VCaP (cell line): ENCODE measurements at regions not wholly inside any gene's neighbourhood (a gene's known extent, or its start where the extent isn't known, plus 50 kb on each side); places are given as distances from the start of the nearest gene placed in this dataset.

Source experiments
- H3K27ac ChIP-seq: fragments of 450-650 bp; 2 replicates; pipeline ENCODE4 v1.5.1; 2017
- TF ChIP-seq, protein P1 (sequence below): fragments of 450-650 bp; conservative IDR thresholded peaks from 2 replicates; pipeline ENCODE4 v1.5.1; 2017; ENCODE audit warnings: mild to moderate bottlenecking, moderate library complexity

DNA sequence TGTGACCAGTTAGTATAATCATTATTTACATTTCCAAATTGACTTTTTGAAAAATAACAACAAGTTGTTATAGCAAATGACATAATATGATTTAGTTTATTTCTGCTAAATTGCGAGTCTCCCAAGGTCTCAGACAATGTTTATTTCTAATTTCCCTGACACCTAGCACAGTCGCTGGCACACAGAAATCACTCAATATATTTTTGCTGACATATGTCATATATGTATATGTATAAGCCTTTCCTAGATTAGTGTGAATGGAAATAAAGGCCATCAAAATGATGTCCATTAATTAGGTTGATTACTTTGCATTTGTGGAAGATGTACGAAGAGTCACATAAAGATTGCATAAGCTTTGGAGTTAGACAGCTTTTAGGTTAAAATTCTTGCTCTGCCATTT, 136.7 kb upstream of the CDH2 start:
- no peak overlapping the region for H3K27ac ChIP-seq
- TF ChIP-seq, protein P1, sequence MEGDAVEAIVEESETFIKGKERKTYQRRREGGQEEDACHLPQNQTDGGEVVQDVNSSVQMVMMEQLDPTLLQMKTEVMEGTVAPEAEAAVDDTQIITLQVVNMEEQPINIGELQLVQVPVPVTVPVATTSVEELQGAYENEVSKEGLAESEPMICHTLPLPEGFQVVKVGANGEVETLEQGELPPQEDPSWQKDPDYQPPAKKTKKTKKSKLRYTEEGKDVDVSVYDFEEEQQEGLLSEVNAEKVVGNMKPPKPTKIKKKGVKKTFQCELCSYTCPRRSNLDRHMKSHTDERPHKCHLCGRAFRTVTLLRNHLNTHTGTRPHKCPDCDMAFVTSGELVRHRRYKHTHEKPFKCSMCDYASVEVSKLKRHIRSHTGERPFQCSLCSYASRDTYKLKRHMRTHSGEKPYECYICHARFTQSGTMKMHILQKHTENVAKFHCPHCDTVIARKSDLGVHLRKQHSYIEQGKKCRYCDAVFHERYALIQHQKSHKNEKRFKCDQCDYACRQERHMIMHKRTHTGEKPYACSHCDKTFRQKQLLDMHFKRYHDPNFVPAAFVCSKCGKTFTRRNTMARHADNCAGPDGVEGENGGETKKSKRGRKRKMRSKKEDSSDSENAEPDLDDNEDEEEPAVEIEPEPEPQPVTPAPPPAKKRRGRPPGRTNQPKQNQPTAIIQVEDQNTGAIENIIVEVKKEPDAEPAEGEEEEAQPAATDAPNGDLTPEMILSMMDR: no peak

- TF ChIP-seq, protein P1: no peak
- H3K27ac ChIP-seq: no peak overlapping the region
Observed at GRCh38 chr18:28288784-28289183, 111.9 kb upstream of the CDH2 start.

GRCh38 chr18:28287146-28287545, 110.2 kb upstream of the CDH2 start:
- H3K27ac ChIP-seq: no peak overlapping the region
- TF ChIP-seq, protein P1: no peak

DNA sequence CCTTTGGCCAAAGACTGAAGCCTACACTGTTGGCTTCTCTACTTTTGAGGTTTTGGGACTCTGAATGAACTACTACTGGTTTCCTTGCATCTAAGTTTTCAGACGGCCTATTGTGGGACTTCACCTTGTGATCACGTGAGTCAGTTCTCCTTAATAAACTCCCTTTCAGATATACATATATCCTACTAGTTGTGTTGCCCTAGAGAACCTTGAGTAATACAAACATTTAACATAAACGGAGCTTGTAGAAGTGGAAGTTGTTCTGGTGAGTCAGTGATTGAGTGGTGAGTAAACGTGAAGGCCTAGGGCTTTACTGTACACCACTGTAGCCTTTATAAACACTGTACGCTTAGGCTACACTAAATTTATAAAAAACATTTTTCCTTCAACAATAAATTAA, 107.2 kb upstream of the CDH2 start:
- H3K27ac ChIP-seq: no peak overlapping the region
- TF ChIP-seq, protein P1: no peak

DNA sequence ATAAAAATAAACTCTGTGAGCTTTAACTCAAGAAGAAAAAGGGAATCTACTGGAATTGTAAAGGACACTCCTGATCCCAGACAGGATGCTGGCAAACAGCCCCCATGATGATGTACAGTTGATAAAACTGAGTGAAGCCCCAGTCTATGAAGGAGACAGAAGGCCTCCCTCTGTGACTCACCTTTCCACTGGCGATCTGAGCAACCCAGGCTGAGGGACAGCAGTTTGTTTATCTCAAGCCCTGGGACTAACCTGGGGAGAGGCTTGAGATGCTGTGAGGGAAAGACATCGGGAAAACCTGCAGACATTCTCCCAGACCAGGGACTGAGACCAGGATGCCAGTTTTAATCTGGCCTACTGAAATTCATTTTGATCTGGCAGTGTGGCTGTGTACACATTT, 104.5 kb upstream of the CDH2 start:
- no peak overlapping the region for H3K27ac ChIP-seq
- TF ChIP-seq, protein P1: no peak

- TF ChIP-seq, protein P1: no peak
- H3K27ac ChIP-seq: no peak overlapping the region
Observed at GRCh38 chr18:28269750-28270149, 92.8 kb upstream of the CDH2 start.

GRCh38 chr18:28267878-28268625, 91.1 kb upstream of the CDH2 start:
- TF ChIP-seq, protein P1: no peak
- no peak overlapping the region for H3K27ac ChIP-seq
